Smooth muscle cell of the brain vasculature (primary cell): ENCODE measurements at regions not wholly inside any gene's neighbourhood (a gene's known extent, or its start where the extent isn't known, plus 50 kb on each side); places are given as distances from the start of the nearest gene placed in this dataset.
"Not testable (repeated sequence)": the region's sequence is repeated elsewhere in the genome, so short reads cannot be mapped to it uniquely, and the experiment has no call there.

Experiments
- DNase-seq: peaks from one replicate; pipeline ENCODE4 v3.0.0-alpha.2; 2012; ENCODE audit warnings: low read depth, low spot score

DNA sequence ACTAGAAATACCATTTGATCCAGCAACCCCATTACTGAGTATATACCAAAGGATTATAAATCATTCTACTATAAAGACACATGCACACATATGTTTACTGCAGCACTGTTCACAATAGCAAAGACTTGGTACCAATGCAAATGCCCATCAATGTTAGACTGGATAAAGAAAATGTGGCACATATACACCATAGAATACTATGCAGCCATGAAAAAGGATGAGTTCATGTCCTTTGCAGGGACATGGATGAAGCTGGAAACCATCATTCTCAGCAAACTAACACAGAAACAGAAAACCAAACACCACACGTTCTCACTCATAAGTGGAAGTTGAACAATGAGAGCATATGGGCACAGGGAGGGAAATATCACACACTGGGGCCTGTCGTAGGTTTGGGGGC lies 106.0 kb downstream of the SPATA18 start:
- DNase-seq = not testable (repeated sequence)

DNA sequence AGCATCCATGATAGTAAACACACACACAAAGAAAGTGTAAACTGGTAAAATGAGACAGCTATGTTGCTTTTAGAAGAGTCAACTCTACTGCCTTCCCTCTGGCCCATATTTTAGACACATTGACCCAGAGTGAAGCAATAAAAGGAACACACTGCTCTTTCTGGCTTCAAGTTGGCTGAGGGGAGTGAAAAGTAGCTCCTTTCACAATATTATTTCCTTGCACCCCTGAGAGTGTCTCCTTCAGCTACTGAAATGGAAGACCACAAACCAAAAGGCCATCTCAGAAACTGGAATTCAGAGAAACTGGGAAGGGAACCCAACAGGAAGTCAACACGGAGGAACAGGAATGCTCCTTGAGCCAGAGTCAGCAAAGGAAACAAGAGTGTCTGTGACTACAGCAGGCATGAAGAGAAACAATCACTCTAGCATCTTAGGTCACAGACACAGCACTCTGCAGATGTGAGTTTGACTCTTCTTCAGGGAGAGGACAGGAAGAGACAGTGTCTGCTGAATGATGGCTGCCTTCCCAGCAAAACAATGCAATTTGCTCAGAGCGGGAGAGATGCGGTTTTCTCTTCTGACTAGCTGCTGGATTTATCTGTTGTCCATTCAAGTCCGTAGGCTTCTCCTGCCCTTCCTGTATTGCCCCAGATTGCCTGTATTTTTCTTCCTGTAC lies 106.7 kb downstream of the SPATA18 start:
- DNase-seq = peak; percentile 4

DNA sequence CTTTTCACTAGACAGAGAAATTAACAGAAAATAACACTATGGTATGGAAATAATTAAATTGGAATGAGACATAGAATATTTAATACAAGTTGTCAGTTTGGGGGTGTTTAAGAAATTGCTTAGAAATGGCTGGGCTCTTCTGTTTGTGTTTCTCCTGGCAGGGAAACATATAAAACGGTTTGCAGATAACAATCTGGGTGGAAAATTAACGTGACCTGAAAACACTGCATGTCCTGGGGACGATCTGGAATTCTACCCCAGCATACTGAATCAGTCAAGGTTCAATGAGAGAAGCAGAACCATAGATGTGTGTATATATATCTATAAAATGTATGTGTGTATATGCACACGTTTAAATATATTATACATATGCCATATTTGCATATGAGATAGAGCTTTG lies 109.8 kb downstream of the SPATA18 start:
- DNase-seq = no peak

DNA sequence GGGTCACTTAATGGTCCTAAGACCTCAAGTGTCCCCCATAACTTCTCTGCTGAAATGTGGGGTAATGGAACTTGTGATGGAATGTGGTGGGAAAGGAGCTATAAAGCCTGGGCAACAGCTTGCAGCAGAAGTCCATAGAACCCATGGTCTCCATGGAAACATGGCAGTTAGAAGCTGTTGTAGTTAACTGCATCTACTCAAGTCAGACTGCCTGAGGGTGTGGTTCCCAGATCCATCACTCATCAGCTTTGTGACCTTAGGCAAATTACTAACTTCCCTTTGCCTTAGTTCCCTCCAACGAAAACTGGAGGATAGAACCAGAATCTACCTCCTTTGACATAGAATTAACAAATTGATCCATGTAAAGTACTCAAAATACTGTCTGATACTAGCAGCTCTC lies 113.0 kb downstream of the SPATA18 start:
- DNase-seq = no peak

DNA sequence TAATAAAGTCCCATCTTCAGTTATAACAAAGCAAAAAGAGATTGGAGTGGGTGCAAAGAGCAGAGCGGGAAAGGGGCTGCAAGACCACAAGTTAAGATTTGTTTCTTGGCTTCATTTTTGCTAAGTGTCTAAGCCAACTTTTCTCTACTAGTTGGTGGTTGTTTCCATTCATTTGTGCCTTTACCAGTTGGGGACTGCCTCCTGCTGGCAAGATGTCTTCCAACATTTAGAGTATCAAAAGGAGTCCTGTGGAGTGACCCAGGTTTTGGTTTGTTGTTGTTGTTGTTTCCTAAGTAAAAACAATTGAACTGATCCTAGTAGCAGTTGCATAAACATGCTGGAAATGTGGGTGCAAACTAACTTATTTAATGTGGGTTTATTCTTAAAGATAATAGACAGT lies 121.1 kb downstream of the SPATA18 start:
- no peak for DNase-seq

DNA sequence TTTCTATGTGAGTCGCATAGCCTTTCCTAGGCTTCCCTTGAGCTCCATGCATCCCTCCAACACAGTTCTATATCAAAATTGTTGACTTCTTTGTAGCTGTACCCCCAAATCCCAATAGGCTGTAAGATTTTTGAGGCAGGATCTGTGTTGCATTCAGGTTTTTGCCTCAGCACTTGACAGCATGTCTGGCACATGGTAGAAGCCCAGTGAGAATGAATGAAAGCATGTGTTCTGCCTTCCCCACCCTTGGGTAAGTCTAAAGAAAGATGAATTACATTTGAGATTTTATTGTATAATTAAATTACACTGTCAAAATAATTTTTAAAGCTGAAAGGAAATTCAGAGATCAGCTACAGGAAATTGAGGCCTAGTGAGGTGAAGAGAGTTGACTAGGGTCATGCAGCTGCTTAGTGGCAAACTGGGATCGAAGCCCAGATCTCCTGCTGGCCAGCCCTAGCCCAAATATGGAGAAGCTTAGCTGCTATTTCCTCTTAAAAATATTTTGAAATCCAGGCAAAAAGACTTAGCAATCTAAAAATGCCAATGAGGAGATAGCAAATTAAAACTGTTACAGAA lies 122.5 kb downstream of the SPATA18 start:
- peak; percentile 15 for DNase-seq

DNA sequence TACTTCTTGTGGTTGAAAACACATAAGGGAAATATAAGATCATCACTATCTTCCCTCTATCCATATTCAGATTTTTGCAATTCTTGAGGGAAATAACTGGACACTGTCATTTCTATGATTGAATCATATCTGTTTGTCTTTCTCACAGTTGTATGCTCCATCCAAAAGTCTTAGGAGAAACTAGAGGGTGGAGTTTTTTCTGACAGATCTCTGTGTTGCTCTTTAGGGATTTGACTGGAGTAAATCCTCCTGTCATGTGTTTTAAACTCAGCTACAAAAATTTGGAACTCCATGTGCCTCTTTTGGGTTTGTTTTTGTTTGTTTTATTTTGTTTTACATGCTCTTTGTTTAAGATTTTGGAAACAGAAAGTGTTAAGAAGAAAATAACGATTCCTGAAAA lies 136.5 kb downstream of the SPATA18 start:
- no peak for DNase-seq

DNA sequence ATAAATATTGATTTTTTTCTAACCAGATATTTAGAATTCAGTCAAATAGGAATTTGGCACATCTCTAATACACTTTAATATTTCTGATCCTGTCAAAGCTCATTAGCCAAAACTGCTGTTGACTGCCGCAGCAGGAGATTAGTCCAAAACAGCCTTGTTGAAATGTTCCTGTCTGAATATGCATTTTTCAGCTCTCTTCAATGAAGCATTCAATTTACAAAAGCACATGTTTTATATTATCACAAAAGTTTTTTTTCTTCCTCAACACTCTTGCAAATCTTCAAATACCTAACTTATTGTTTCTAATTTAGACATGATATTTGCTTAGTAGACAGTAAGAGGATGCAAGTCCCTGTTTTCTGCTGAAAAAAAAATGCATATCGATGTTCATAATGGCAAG lies 140.9 kb downstream of the SPATA18 start:
- DNase-seq = no peak

DNA sequence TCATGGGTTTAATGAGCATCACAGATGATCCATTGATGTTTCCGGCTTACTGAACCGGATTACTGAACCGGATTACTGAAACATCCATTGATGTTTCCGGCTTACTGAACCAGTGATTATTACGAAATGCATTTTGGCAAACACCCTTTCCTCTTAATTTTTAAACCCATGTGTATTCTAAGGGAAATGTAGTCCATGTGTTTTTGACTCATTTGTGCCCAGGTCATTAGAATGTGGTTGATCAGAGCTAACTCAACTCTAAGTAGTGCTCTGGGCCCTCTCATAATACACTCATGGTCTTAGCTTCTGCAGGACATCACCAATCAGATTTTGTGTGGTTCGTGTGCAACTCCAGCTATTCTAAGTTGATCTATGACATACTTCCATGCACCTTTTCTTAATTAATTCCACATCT lies 141.6 kb downstream of the SPATA18 start:
- DNase-seq = no peak

DNA sequence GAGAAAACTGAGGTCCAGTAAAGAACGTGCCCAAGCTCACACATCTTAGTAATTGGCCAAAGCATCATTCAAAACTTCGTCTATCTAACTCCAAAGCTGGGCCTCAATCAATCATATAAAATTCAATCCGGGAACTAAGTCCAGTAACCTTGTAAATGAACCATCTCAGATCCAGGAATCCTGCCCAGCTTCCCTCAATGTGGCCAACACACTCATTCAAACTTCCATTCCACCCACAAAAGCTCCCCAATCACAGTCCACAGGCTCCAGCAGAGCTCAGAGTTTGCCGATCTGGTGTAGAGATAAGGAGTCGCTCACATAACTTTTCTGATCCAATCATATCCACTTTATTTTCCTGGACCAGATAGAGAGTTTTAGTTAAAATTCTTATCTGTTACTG lies 144.8 kb downstream of the SPATA18 start:
- no peak for DNase-seq

DNA sequence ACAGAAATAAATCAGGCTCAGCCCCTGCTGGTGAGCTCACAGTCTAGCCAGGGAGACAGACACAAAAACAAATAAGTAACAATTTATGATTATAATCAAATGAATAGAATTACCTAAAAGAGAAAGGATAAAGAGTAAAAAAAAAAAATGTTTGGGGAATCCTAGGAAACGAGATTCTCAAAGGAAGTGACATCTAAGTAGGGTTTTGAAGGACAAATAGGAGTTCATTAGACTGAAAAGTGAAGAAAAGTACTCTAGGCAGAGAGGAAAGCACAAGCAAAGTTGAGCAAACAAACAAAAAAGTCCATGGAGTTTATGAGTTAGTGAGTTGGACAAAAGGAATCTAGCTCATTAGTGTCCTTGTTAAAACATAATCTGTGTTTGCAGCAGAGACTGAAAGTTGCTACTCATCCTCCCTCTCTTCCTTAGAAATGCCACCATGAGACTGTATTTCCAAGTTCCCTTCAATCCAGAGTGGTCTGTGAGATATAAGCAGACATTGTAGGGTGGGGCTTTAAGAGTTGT lies 145.6 kb downstream of the SPATA18 start:
- no peak for DNase-seq

DNA sequence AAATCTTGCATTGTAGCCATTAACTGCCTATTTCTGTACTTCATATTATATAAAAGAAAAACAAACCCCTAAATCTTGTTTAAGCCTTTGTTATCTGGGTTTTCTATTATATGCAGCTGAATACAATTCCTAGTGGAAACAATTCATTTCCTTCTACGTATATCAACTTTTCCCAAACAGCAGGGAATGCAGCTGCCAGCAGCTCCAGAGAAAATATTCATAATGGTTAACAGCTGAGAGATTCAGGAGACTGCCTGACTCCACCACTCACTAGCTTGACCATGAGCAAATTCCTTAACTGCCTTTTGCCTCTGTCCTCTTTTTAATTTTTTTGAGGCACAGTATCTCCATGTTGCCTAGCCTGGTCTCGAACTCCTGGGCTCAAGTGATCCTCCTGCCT lies 146.2 kb downstream of the SPATA18 start:
- no peak for DNase-seq

DNA sequence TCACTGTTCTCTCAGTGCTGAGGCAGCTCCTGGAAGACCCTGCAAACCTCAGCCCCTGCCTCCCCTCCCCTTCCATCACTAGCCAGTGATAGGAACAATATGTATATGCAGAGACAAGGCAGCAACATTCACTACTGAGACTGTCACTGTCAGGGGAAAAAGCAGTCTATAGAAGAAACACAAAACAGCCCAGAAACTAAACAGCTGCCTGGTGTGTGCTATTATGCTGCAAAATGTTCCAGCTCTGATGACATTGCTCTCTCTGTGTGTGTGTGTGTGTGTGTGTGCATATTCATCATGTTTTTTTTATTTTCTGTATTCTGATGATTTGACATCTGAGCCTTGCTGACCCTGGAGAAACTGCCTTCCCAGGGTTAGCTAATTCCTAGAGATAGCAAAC lies 147.2 kb downstream of the SPATA18 start:
- no peak for DNase-seq

DNA sequence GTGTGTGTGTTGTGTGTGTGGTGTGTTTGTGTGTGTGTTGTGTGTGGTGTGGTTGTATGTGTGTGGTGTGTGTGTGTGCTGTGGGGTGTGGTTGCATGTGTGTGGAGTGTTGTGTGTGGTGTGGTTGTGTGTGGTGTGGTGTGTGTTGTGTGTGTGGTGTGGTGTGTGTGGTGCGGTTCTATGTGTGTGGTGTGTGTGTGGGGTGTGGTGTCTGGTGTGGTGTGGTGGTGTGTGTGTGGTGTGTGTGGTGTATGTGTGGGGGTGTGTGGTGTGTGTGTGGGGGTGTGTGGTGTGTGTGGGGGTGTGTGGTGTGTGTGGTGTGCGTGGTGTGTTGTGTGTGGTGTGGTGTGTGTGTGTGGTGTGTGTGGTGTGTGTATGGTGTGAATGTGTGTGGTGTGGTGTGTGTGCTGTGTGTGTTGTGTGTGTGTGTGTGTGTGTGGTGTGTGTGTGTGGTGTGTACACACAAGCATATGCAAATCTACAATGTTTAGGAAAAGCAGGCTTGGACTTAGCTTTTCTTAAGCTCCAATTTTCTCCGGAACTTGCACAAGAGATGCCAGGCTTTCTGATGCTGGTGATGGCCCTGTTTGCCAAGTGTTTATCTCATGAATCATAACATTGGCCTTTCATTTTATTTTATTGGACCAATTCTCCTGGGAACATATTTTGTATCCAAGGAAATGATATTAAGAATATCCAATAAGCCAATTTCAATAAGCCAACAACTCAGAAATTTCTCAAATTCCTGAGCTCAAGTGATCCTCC lies 148.7 kb downstream of the SPATA18 start:
- DNase-seq = no peak

DNA sequence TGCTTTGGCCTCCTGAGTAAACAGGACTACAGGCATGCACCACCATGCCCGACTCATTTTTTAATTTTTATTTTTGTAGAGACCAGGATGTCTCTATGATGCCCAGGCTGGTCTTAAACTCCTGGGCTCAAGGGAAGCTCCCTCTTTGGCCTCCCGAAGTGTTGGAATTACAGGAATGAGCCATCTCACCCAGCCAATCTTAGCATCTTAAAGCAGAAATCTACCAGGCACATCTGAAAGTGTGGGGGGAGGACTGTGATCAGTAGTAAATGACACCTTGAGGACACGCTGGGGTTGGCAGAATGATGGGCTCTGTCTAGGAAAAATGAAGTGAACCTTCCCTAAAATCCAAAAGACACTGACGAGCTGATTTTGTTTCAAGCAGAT lies 149.2 kb downstream of the SPATA18 start:
- no peak for DNase-seq

DNA sequence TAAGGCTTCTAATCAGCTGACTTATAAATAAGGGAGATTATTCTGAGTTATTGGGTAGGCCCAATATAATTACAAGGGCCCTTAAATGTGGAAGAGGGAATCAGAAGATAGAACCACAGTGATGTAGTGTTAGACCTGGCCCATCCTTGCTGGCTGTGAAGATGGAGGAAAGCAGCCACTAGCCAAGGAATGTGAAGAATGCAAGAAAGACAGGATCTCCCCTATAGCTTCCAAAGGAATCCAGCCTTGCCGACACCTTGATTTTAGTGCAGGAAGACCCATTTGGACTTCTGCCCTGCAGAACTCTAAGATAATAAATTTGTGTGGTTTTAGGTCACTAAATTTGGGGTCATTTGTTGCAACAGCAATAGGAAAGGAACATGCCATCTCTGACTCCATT lies 150.6 kb downstream of the SPATA18 start:
- DNase-seq = no peak

DNA sequence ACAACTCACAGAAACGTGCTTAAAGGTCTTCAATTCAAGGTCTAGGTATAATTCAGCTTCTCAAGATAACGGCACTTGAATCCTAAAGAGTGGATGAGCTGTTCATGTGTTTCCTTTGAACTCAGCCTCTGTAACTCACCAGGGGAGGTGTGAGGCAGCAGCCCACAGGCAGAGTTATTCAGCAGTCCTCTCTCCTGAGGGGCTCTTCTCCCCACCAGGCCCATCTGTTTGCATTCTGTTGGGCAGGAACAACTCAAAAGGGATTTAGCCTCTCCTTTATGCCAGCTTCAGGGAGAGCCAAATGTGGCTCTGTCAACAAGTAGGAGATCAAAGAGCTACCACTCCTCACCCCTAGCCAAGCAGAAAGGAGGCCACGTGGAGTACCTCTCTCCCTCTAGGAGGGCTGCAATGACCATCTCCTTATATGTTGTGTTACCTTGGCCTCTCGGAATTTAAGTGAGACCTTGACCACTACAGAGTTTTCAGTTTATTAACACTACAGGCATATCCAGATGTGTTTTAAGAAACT lies 151.2 kb downstream of the SPATA18 start:
- no peak for DNase-seq

DNA sequence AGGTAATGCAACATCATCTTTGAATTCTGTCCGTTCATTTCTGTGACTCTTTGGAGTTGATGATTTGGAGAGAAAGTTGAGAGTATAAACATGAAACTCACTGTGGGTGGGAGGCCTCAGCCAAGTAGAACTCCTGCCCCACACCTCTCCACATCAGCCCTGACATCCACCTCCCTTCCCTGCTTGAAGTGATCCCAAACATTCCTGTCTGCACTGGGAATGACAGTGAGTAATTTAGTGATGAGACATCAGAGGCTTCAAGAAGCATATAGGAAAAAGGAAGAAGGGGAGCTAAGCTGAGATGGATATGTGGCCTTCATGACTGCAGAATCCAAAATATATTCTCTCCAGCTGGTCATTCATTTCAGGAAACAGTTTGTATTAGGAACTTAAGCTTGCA lies 151.8 kb downstream of the SPATA18 start:
- DNase-seq = no peak

DNA sequence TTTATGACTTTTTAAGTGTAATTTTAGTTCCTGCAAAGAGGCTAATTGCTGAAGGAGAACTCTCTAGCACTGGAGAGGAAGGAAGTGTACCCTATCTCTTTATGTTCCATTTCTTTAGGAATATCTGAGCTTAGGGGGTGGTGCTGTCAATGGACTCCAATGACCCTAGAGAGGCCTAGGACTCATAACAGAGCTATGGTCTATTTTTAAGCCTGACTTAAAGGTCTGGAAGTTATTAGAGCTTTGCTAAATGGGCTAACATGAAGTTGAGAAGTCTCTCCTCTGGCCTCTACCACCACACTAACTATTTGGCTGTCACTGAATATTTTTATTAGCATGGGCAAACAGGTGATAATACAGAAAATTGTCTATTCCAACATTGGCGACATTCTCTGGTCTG lies 152.2 kb downstream of the SPATA18 start:
- DNase-seq = no peak

DNA sequence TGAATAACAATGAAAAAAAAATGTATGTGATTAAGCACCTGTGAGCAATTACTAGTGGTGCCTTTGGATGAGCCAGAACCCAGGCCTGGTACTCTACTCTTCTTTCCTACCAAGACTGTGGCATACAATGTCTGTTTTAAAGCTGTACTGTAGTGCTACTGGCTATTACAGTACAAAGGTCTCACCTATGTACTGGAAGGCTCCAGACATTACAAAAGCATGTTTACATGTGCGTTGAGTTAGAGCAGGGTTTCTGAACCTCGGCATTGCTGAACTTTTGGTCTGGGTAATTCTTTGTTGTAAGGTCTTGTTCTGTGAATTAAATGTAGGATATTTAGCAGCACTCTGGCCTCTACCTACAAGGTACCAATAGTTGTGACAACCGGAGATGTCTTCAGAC lies 153.8 kb downstream of the SPATA18 start:
- DNase-seq = no peak

DNA sequence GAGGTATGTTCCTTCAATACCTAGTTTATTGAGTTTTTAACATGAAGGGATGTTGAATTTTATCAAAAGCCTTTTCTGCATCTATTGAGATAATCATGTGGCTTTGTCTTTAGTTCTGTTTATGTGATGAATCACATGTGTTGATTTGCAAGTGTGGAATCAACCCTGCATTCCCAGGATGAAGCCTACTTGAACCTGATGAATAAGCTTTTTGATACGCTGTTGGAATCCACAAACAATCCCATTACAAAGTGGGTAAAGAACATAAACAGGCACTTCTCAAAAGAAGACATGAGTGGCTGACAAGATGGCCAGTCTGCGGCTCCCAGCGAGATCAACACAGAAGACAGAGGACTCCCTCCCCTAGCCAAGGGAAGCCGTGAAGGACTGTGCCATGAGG lies 156.0 kb downstream of the SPATA18 start:
- not testable (repeated sequence) for DNase-seq

DNA sequence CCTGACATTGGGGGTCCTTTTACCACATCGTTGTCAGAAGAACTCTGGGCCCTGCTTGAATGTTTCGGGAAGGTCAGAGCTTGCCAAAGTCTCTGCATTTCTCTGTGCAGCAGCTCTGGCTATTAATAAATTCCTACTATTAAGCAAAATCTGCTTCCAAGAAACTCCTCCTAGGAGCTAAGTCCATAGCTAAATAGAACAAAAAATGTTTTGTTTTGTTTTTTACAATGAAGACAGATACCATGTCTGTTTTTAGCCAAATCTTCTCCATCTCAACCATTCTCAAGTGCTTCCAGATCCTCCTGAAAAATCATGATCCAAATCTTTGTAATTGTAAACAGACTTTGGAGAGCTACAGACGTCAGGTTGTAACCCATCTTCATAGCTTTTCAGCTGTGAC lies 161.6 kb downstream of the SPATA18 start:
- no peak for DNase-seq

DNA sequence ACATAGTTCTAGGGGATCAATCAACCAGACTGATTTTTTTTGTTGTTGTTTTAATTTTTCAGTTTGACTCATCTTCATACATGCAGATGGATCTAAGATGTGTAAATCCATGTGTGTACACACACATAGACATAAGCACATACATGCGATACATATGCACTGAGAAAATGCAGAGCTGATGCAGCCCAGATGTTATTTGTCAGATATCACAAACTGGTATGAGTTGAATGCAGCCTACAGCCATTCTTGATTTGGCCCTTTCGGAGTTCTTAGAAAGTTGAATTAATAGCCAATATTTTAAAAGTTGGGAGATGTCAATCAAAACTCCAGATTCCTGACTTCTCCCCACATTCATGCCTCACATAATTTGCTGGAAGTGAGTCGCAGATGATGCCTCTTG lies 180.4 kb downstream of the SPATA18 start:
- DNase-seq = no peak
